Vagina (tissue), 2 donors: ENCODE measurements at regions not wholly inside any gene's neighbourhood (a gene's known extent, or its start where the extent isn't known, plus 50 kb on each side); places are given as distances from the start of the nearest gene placed in this dataset.
"Not testable (repeated sequence)": the region's sequence is repeated elsewhere in the genome, so short reads cannot be mapped to it uniquely, and the experiment has no call there.

ENCODE experiments used
- DNase-seq, 2 donors: peaks; one replicate each; pipeline ENCODE4 v3.0.0-alpha.2; 2017; ENCODE audit errors: extremely low spot score in 2 of 2
- H3K27ac ChIP-seq: fragments of 200-600 bp; sonication (generic); one replicate; pipeline ENCODE4 v1.5.1; 2019
- H3K27me3 ChIP-seq: fragments of 200-600 bp; sonication (generic); one replicate; pipeline ENCODE4 v1.5.1; 2019
- H3K36me3 ChIP-seq, 2 donors: fragments of 200-600 bp; sonication (generic); one replicate each; pipeline ENCODE4 v1.5.1; 2017 to 2019
- H3K4me1 ChIP-seq: fragments of 200-600 bp; sonication (generic); one replicate; pipeline ENCODE4 v1.5.1; 2019
- H3K4me3 ChIP-seq, 2 donors: fragments of 200-600 bp; sonication (generic); 1 replicate in 1 of 2; 2 replicates in 1 of 2; pipeline ENCODE4 v1.5.1; 2016 to 2019
- H3K9me3 ChIP-seq: fragments of 200-600 bp; sonication (generic); one replicate; pipeline ENCODE4 v1.5.1; 2019
- POLR2A ChIP-seq, 2 donors: fragments of 450-650 bp; IDR thresholded peaks; one replicate each; pipeline ENCODE4 v1.6.1; 2017; ENCODE audit warnings: antibody characterized with exemption in 2 of 2, mild to moderate bottlenecking in 2 of 2, moderate library complexity in 2 of 2
- POLR2AphosphoS5 ChIP-seq, 2 donors: sonication (generic); formaldehyde crosslinking; IDR thresholded peaks; one replicate each; pipeline ENCODE4 v1.9.0; 2017; ENCODE audit warnings: antibody characterized with exemption in 2 of 2, mild to moderate bottlenecking in 2 of 2, low read depth in 1 of 2; ENCODE audit not compliant: insufficient read depth in 1 of 2
- intact Hi-C: fragments of 100-400 bp; cut with DNase I; formaldehyde crosslinking; loops from one replicate; pipeline ENCODE4 v1.15.1; 2023
- TF ChIP-seq, protein P1 (sequence below), 3 experiments: fragments of 450-650 bp in 2 of 3; fragments of 200-600 bp in 1 of 3; sonication (generic) in 1 of 3; IDR thresholded peaks; one replicate each; pipeline ENCODE4 v1.5.1; 2017 to 2019; ENCODE audit warnings: antibody characterized with exemption in 3 of 3, mild to moderate bottlenecking in 2 of 3, moderate library complexity in 2 of 3

DNA sequence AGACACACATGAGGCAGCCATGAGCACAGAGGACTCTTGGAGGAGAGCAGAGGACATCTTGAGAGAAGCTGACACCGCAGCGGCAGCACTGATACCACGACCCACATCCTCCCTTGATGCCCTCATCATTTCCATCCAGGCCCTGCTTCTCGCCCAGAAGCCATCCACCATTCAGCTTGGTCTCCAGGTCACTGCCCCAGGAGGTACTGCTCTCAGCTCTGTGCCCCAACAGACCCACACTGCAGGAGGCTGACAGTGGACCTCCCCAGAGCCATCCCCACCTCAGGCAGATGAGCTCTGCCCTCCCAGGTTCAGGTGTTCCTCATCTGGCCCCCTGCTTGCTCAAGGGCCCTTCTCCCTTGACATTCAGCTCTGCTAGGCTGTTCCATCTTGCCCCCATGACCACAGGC, 74.9 kb downstream of the ACKR3 start:
- H3K9me3 ChIP-seq = no peaks in the 10 kb centered on the region
- H3K27ac ChIP-seq = peak overlapping the region; percentile 87
- TF ChIP-seq POLR2AphosphoS5 (IDR thresholded peaks at IDR 0.05; ENCODE audit: insufficient read depth in 1 of 2, low read depth in 1 of 2) = no peak
- no peak for TF ChIP-seq POLR2A (IDR thresholded peaks at IDR 0.05)
- TF ChIP-seq, protein P1, sequence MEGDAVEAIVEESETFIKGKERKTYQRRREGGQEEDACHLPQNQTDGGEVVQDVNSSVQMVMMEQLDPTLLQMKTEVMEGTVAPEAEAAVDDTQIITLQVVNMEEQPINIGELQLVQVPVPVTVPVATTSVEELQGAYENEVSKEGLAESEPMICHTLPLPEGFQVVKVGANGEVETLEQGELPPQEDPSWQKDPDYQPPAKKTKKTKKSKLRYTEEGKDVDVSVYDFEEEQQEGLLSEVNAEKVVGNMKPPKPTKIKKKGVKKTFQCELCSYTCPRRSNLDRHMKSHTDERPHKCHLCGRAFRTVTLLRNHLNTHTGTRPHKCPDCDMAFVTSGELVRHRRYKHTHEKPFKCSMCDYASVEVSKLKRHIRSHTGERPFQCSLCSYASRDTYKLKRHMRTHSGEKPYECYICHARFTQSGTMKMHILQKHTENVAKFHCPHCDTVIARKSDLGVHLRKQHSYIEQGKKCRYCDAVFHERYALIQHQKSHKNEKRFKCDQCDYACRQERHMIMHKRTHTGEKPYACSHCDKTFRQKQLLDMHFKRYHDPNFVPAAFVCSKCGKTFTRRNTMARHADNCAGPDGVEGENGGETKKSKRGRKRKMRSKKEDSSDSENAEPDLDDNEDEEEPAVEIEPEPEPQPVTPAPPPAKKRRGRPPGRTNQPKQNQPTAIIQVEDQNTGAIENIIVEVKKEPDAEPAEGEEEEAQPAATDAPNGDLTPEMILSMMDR (IDR thresholded peaks at IDR 0.05) = no peak
- H3K4me3 ChIP-seq = no peak overlapping the region
- H3K4me1 ChIP-seq = peaks cover 23% of the 10 kb centered on the region
- no peaks in the 10 kb centered on the region for H3K36me3 ChIP-seq
- H3K27me3 ChIP-seq = no peaks in the 10 kb centered on the region
- intact Hi-C loops = no loop called here
- peak; percentile 79 to 87 for DNase-seq

DNA sequence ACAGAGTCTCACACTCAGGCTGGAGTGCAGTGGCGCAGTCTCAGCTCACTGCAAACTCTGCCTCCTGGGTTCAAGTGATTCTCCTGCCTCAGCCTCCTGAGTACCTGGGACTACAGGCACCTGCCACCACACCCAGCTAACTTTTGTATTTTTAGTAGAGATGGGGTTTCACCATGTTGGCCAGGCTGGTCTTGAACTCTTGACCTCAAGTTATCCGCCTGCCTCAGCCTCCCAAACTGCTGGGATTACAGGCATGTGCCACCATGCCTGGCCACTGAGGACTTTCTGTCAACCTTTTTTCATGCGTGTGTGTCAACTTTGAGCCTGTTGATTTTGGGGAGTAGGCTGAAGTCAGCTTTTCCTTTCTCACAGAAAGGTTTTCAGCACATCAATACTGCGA, 75.5 kb downstream of the ACKR3 start:
- H3K9me3 ChIP-seq, H3K27me3 ChIP-seq, intact Hi-C loops, DNase-seq, H3K36me3 ChIP-seq, H3K27ac ChIP-seq, H3K4me3 ChIP-seq: not testable (repeated sequence)
- peaks cover 23% of the 10 kb centered on the region for H3K4me1 ChIP-seq

DNA sequence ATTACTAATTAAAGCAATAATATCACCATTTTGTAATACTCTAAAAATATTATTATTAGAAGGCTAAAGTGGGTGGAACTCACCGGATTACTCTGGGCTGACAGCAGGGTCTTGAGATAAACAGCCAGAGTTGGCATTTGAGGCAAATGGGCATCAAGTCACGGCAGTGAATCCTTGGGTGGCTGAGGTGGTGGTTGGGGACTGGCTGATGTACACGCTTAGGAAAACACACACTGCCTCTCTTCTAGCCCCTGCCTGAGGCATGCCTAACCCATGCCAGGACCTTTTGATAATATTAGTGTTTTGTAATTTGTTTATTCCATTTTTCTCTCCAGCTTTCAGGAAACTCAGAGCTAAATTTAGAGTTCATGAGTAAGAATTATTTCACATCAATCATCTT, 76.8 kb downstream of the ACKR3 start:
- TF ChIP-seq, protein P1 (IDR thresholded peaks at IDR 0.05) = no peak
- TF ChIP-seq POLR2A (IDR thresholded peaks at IDR 0.05) = no peak
- TF ChIP-seq POLR2AphosphoS5 (IDR thresholded peaks at IDR 0.05; ENCODE audit: insufficient read depth in 1 of 2, low read depth in 1 of 2) = no peak
- Histone ChIP-seq H3K27me3 (no peaks in the 10 kb centered on the region), H3K4me3 (no peak overlapping the region), H3K4me1 (peaks cover 22% of the 10 kb centered on the region), H3K27ac (no peak overlapping the region), H3K36me3 (no peaks in the 10 kb centered on the region), H3K9me3 (no peaks in the 10 kb centered on the region)
- DNase-seq = peak in 1 of 2 donors; percentile 56
- intact Hi-C loops = no loop called here

DNA sequence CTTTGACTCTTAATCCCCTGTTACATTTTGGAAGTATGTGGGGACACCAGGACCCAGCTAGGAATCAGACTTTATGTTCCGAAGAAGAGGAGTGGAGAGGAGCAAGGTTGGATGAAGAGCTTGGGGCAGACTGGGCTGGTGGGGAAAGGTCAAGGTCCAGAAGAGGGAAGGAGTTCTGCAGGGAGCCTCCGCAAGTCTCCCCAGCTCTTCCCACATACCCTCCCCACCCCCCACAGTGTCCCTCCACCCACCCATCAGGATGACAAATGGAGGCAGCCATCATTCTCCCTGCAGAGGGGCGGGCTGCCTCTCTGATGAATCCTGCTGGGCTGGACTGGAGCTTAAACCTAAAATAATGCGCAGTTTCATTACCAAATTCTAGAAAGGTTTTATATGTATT, 77.2 kb downstream of the ACKR3 start:
- intact Hi-C loops = no loop called here
- Histone ChIP-seq H3K36me3 (no peaks in the 10 kb centered on the region), H3K27ac (no peak overlapping the region), H3K4me1 (peaks cover 18% of the 10 kb centered on the region), H3K9me3 (no peaks in the 10 kb centered on the region), H3K4me3 (no peak overlapping the region), H3K27me3 (no peaks in the 10 kb centered on the region)
- peak; percentile 55 to 76 for DNase-seq
- TF ChIP-seq POLR2A (IDR thresholded peaks at IDR 0.05) = no peak
- TF ChIP-seq, protein P1 (IDR thresholded peaks at IDR 0.05) = no peak
- no peak for TF ChIP-seq POLR2AphosphoS5 (IDR thresholded peaks at IDR 0.05; ENCODE audit: insufficient read depth in 1 of 2, low read depth in 1 of 2)

DNA sequence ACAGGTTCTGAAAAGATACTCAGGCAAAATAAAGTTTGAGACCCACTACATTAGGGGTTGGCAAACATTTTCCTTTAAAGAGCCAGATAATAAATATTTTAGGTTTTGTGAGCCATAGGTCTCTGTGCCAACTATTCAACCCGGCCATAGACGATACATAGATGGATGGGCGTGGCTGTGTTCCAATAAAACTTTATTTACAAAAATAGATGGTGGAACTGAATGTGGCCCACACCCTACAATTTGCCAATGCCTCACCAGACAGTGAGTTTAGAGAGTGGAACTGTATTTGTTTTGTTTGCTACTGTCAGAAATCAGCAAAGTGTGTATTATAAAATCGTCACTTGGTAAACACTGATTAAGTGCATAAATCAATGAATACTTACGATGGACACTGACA, 78.0 kb downstream of the ACKR3 start:
- TF ChIP-seq, protein P1 (IDR thresholded peaks at IDR 0.05) = no peak
- TF ChIP-seq POLR2AphosphoS5 (IDR thresholded peaks at IDR 0.05; ENCODE audit: insufficient read depth in 1 of 2, low read depth in 1 of 2) = no peak
- TF ChIP-seq POLR2A (IDR thresholded peaks at IDR 0.05) = no peak
- intact Hi-C loops = no loop called here
- Histone ChIP-seq H3K4me3 (no peak overlapping the region), H3K4me1 (peaks cover 12% of the 10 kb centered on the region), H3K9me3 (no peaks in the 10 kb centered on the region), H3K27ac (no peak overlapping the region), H3K27me3 (no peaks in the 10 kb centered on the region), H3K36me3 (no peaks in the 10 kb centered on the region)
- peak in 1 of 2 donors; percentile 22 for DNase-seq

DNA sequence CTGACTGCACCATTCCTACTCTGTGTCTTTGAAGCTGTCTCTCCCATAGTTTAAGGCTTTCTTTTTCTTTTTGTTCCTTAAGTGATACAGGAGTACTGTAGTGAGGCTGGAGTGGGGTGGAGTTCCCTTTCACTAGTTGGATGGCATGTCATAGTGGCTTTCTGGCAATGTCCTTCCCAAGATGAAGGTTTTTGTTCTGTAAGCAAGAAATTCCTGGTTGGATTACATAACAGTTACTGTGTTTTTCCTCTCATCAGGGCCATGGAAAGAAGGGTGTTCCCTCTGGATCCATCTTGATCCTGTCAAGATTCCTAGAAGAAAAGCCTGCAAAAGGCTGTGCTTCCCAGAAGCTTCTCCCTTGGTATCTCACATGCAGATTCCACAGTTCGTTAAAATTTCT, 84.2 kb downstream of the ACKR3 start:
- Histone ChIP-seq H3K4me1 (peaks cover 10% of the 10 kb centered on the region), H3K9me3 (no peaks in the 10 kb centered on the region), H3K4me3 (no peak overlapping the region), H3K27me3 (no peaks in the 10 kb centered on the region), H3K36me3 (no peaks in the 10 kb centered on the region), H3K27ac (peak overlapping the region; percentile 24)
- intact Hi-C loops = no loop called here
- DNase-seq = peak in 1 of 2 donors; percentile 25
- TF ChIP-seq POLR2A (IDR thresholded peaks at IDR 0.05) (no peak), POLR2AphosphoS5 (IDR thresholded peaks at IDR 0.05; ENCODE audit: insufficient read depth in 1 of 2, low read depth in 1 of 2) (no peak)
- TF ChIP-seq, protein P1 (IDR thresholded peaks at IDR 0.05) = no peak
